ENCODE measurements at regions not wholly inside any gene's neighbourhood (a gene's known extent, or its start where the extent isn't known, plus 50 kb on each side); places are given as distances from the start of the nearest gene placed in this dataset.

GRCh38 chrX:49748211-49748956, 52.6 kb upstream of the PAGE1 start:
- H3K9ac ChIP-seq = no peak overlapping the region
- no peaks in the 10 kb centered on the region for H3K4me1 ChIP-seq
- no peaks in the 10 kb centered on the region for H3K79me2 ChIP-seq
- H3K36me3 ChIP-seq (ENCODE audit: control insufficient read depth, insufficient read depth, low read length) = no peaks in the 10 kb centered on the region
- H3K4me2 ChIP-seq (ENCODE audit: low read length) = no peak overlapping the region
- no peaks in the 10 kb centered on the region for H3K9me3 ChIP-seq (ENCODE audit: control insufficient read depth, low read length)
- no peak for TF ChIP-seq CTCF (IDR thresholded peaks at IDR 0.05)
- no peak overlapping the region for H3K4me3 ChIP-seq (ENCODE audit: low read depth, low read length)
- H2AFZ ChIP-seq = no peak overlapping the region
- no peaks in the 10 kb centered on the region for H3K27me3 ChIP-seq (ENCODE audit: control insufficient read depth, insufficient read depth, low read length)
- H3K27ac ChIP-seq = no peak overlapping the region

- no peaks in the 10 kb centered on the region for H3K27me3 ChIP-seq (ENCODE audit: control insufficient read depth, insufficient read depth, low read length)
- no peak overlapping the region for H2AFZ ChIP-seq
Measured at GRCh38 chrX:49746306-49746705, 50.5 kb upstream of the PAGE1 start.

More at GRCh38 chrX:49746306-49746705, 50.5 kb upstream of the PAGE1 start:
- Histone ChIP-seq H3K4me3 (ENCODE audit: low read depth, low read length) (no peak overlapping the region), H3K4me2 (ENCODE audit: low read length) (no peak overlapping the region), H3K79me2 (no peaks in the 10 kb centered on the region), H3K27ac (no peak overlapping the region), H3K4me1 (no peaks in the 10 kb centered on the region), H3K36me3 (ENCODE audit: control insufficient read depth, insufficient read depth, low read length) (no peaks in the 10 kb centered on the region), H3K9ac (no peak overlapping the region), H3K9me3 (ENCODE audit: control insufficient read depth, low read length) (no peaks in the 10 kb centered on the region)
- TF ChIP-seq CTCF (IDR thresholded peaks at IDR 0.05) = no peak

All from parathyroid adenoma (tissue), 2 donors.